Breast epithelium (tissue), 3 donors: ENCODE measurements at regions not wholly inside any gene's neighbourhood (a gene's known extent, or its start where the extent isn't known, plus 50 kb on each side); places are given as distances from the start of the nearest gene placed in this dataset.

Experiments used
- POLR2A ChIP-seq: fragments of 450-650 bp; IDR thresholded peaks from one replicate; pipeline ENCODE4 v1.6.1; 2016; ENCODE audit warnings: antibody characterized with exemption, mild to moderate bottlenecking, moderate library complexity
- POLR2AphosphoS5 ChIP-seq, 3 donors: sonication (generic); formaldehyde crosslinking; IDR thresholded peaks; one replicate each; pipeline ENCODE4 v1.6.1; 2017; ENCODE audit warnings: antibody characterized with exemption in 3 of 3
- TF ChIP-seq, protein P1 (sequence below), 3 donors: fragments of 450-650 bp; IDR thresholded peaks; one replicate each; pipeline ENCODE4 v1.5.1; 2016 to 2017; ENCODE audit warnings: antibody characterized with exemption in 3 of 3, mild to moderate bottlenecking in 3 of 3, moderate library complexity in 3 of 3

DNA sequence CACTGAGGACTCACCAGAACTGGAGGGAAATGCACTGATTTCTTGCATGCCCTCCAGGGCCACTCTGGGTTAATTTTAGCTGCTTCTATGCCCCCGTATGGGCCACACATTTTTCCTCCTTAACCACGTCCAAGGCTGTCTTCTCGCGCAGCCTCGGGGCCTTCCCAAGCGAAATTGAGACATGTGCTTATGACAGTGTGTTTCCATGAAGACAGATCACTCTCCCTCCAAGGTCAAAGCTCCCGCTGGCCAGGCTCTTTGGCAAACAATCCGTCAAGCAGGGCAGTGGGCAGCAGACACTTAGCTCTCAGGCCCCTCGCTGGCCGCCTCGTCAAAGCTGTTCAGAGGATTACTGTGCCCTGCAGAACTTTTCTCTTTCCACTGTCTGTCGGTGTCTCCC is 243.0 kb upstream of the N4BP1 start:
- TF ChIP-seq, protein P1, sequence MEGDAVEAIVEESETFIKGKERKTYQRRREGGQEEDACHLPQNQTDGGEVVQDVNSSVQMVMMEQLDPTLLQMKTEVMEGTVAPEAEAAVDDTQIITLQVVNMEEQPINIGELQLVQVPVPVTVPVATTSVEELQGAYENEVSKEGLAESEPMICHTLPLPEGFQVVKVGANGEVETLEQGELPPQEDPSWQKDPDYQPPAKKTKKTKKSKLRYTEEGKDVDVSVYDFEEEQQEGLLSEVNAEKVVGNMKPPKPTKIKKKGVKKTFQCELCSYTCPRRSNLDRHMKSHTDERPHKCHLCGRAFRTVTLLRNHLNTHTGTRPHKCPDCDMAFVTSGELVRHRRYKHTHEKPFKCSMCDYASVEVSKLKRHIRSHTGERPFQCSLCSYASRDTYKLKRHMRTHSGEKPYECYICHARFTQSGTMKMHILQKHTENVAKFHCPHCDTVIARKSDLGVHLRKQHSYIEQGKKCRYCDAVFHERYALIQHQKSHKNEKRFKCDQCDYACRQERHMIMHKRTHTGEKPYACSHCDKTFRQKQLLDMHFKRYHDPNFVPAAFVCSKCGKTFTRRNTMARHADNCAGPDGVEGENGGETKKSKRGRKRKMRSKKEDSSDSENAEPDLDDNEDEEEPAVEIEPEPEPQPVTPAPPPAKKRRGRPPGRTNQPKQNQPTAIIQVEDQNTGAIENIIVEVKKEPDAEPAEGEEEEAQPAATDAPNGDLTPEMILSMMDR (IDR thresholded peaks at IDR 0.05), result no peak
- no peak for TF ChIP-seq POLR2A
- TF ChIP-seq POLR2AphosphoS5 (IDR thresholded peaks at IDR 0.05), result no peak
